HUDEP-2 (cell line): ENCODE measurements at regions not wholly inside any gene's neighbourhood (a gene's known extent, or its start where the extent isn't known, plus 50 kb on each side); places are given as distances from the start of the nearest gene placed in this dataset.

Experiments used
- DNase-seq, 76 experiments: peaks; one replicate each; lab custom pipeline; 2025; ENCODE audit not compliant: unreplicated experiment in 76 of 76; lab: John Stamatoyannopoulos, UW

DNA sequence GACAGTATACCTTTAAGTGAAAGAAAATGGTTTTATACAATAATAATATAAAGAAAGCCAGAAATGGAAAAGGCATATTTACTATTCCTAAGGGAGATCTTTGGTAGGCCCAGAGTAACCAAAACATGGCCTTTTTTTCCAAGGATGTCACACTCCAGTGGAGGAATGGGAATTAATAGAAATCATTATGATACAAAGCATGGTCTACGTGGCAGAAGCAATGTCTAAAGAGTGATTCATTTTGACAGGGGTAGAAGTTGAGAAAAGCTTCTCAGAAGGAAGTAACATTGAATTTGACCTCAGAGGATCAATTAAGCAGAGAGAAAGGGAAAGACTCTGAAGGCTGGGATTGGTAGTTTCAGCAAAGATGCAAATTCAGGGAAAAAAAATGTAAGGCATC, 208.6 kb downstream of the BTG1 start:
- no peak for DNase-seq

GRCh38 chr12:91935296-91935695, 210.3 kb downstream of the BTG1 start:
- no peak for DNase-seq

GRCh38 chr12:91931111-91931510, 214.5 kb downstream of the BTG1 start:
- no peak for DNase-seq

DNA sequence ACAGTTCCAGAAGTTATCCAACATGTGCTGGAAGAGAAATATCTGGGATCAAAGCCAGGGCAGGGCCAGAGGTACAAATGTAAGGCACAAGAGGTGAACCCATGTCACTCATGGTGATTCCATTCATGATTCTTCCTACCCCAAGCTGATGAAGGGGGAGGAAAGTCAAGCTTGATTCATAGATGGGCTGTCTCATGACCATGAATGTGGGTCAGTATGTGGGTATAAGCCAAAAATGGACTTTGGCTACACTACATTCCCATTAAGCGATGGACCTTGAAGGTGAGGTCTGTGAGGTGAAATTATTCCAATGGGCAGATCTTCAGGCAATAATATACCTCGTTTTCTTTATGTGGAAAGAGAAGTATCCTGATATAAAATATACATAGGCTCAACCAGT, 217.1 kb downstream of the BTG1 start:
- no peak for DNase-seq

GRCh38 chr12:91926848-91927247, 218.8 kb downstream of the BTG1 start:
- no peak for DNase-seq

DNA sequence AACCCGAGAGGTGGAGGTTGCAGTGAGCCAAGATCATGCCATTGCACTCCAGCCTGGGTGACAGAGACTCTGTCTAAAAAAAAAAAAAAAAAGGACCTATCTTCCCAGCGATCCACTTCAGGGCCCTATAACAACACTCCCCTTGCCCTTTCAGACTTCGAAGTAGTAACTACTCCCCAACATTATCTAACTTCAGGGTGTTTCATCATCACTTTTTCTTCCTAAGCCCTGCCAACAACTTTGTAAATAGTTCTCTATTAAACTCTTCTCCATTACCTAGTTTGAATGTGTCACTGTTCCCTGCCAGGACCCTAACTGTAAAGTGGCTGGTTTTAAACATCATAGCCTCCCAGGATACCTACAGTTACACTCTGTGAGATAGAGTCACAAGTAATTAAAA, 220.8 kb downstream of the BTG1 start:
- no peak for DNase-seq

DNA sequence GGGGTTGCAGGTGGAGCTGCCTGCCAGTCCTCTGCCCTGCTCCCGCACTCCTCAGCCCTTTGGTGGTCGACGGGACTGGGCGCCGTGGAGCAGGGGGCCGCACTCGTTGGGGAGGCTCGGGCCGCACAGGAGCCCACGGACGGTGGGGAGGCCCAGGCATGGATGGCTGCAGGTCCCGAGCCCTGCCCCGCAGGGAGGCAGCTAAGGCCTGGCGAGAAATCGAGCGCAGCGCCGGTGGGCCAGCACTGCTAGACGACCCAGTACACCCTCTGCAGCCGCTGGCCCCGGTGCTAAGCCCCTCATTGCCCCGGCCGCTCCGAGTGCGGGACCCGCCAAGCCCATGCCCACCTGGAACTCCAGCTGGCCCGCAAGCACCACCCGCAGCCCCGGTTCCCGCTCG, 221.8 kb downstream of the BTG1 start:
- no peak for DNase-seq

- DNase-seq, result no peak
Measured at GRCh38 chr12:91922674-91923073, 223.0 kb downstream of the BTG1 start.

GRCh38 chr12:91922139-91922538, 223.5 kb downstream of the BTG1 start:
- no peak for DNase-seq

GRCh38 chr12:91921555-91921954, 224.1 kb downstream of the BTG1 start:
- no peak for DNase-seq

- no peak for DNase-seq
Measured at GRCh38 chr12:91920741-91921140, 224.9 kb downstream of the BTG1 start.

GRCh38 chr12:91920276-91920675, 225.4 kb downstream of the BTG1 start:
- DNase-seq, result no peak

DNA sequence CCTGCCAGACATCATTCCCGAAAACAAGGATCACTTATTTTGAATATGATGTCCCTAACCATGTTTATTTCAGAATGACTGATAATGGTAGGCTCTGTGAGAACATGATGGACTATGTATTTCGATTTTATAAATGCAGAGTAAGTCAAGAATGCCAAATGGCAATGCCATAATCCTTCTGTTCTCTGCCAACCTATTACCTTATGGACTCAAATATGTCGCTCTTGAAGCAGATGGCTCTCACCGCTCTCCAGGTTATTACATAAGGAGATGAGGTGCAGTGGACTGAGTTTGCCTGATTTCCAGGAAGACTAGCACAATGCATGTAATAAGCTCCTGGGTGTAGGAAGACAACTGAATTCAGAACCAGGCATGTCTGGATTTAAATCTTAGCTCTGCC, 227.2 kb downstream of the BTG1 start:
- DNase-seq, result no peak

GRCh38 chr12:91914701-91915100, 230.9 kb downstream of the BTG1 start:
- no peak for DNase-seq

DNA sequence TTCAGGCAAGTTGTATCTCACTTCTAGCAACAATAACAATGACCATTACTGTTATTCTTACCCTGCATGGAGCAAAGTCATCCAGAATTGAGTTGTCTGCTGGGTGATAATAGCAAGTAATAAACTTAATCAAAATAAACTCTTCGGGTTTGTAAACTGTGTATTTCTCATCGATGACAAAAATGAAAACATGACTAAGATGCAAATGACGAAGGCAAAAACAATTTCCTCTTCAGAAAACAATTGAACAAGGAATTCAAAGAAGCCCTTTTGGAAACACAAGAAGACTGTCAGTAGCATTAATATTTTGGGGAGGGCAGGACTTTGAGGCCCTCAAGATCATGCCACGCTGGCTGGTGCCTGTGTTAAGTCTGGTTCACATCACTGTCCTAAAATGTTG, 232.0 kb downstream of the BTG1 start:
- DNase-seq, result no peak

DNA sequence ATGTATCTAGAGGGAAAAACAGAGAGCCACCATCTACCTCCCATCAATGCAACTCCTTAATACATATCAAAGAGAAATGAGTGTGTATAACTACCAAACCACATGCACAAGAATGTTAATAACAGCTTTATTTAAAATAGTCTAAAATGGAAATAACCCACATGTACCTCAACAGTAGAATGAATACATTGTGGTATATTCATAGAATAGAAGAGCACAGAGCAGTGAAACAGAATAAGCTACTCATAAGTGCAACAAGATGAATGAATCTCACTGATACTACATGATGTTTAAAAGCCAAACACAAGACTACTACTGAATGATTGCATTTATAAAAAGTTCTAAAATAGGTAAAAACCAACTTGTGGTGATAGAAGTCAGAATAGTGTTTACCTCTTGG, 232.5 kb downstream of the BTG1 start:
- DNase-seq, result no peak

GRCh38 chr12:91912178-91912577, 233.5 kb downstream of the BTG1 start:
- DNase-seq, result no peak

DNA sequence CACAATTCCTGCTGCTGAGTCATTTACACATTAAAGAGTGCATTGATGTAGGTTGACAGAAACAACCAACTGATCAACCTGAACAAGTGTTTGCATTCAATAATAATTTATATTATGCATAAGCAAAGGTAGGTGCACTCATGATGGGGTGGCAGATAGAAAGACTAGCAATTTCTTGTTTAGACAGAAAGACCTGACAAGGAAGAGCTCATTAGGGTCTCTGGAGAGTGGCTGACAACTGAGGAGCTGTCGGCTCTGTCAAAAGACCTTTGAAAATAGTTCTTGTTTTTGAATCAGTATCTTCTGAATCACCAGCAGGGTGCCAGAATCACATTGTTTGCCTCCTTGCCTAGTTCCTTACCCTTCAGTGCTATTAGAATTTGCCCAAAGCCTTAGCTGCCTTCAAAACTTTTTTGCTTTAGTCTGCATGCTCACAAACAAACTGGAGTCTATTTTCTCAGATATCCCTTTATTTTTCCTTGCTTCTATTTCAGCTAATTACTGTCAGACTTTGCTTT, 234.7 kb downstream of the BTG1 start:
- no peak for DNase-seq

DNA sequence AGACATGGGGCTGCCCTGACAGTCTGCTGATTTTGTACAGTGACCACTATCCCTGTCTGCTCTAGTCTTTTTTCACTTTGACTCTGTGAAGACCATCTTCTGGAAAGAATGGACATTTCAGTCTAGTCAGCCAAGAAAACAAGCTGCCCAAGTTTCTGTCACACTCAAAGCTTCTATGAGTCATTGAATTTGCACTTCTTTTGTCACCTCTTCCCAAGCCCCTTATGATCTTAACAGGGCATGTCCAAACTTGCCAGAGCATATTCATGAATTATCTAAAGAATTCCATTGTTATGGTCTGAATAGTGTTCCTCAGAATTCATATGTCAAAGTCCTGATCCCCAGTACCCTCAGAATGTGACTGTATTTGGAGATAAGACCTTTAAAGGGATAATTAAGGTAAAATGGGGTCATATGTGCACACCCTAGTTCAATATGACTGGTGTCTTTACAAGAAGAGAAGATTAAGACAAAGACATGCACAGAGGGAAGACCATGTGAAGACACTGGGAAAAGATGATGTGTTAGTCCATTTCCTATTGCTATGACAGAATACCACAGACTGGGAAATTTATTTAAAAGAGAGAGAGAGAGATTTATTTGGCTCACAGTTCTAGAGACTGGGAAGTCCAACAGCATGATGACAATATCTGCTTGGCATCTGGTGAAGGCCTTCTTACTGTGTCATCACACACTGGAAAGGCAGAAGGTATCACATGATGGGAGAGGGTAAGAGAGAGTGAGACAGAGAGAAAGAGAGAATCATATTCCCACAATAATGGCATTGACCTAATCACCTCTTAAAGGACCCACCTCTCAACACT, 242.6 kb downstream of the BTG1 start:
- no peak for DNase-seq

GRCh38 chr12:91901381-91902074, 244.1 kb downstream of the BTG1 start:
- no peak for DNase-seq

DNA sequence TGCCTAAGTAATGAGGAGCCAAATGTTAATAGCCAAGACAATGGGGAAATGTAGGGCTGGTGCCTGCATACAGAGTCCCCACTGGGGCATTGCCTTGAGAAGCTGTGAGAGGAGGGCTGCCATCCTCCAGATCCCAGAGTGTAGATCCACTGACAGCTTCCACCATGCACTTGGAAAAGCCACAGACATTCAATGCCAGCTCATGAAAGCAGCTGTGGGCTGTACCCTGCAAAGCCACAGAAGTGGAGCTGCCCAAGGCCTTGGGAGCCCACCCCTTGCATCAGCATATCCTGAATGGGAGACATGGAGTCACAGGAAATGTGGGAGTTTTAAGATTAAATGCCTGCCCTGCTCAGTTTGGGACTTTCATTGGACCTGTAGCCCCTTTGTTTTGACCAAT, 244.7 kb downstream of the BTG1 start:
- DNase-seq, result no peak

DNA sequence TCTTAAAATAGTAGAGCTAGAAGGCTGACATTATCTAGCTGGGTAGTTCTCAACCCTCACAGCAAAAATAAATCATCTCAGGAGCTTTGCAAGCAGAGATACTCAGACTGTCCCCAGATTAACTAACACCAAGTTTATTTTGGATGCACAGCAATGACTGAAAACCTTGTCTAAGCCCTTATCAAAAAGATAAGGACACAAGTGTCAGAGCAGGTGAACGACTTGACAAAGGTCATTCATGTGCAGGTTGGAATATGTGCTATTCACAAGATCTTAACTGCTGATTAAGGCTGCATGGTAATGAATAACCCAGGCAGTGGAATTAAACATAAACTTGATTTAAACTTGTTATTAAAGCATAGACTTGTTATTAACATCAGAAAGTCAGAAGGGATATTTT, 246.6 kb downstream of the BTG1 start:
- no peak for DNase-seq
